ENCODE measurements at regions not wholly inside any gene's neighbourhood (a gene's known extent, or its start where the extent isn't known, plus 50 kb on each side); places are given as distances from the start of the nearest gene placed in this dataset.

DNA sequence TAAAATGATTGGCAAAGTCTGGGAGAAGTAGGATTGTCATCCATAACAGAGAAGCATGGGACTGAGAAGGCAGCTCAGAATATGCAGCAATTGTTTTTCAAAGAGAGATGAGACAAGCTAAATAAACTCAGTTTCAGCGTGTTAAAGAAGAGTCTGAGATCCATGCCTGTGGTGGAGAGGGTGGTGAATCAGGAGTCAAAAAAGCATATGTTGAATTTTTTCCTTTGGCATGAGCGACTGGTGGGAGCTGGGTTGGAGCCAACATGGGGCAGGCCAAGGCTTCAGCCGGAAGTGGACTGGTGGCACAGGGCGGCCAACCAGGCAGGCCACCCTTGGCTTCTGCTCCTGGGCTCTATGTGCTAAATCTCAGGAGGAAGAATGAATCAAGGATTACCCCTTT, 102.0 kb downstream of the SST start:
- no peak for TF ChIP-seq CTCF (IDR thresholded peaks at IDR 0.05)
- TF ChIP-seq POLR2AphosphoS5 (IDR thresholded peaks at IDR 0.05) = no peak
